ENCODE measurements at regions not wholly inside any gene's neighbourhood (a gene's known extent, or its start where the extent isn't known, plus 50 kb on each side); places are given as distances from the start of the nearest gene placed in this dataset.
"Not testable (repeated sequence)": the region's sequence is repeated elsewhere in the genome, so short reads cannot be mapped to it uniquely, and the experiment has no call there.

GRCh38 chr14:105745433-105746123, 219.2 kb downstream of the TMEM121 start:
- no peak overlapping the region for H3K4me2 ChIP-seq (ENCODE audit: low read length)
- H3K27me3 Mint-ChIP-seq (ENCODE audit: low read depth, unreplicated experiment), result no peaks in the 10 kb centered on the region
- FAIRE-seq (no peak), DNase-seq (ENCODE audit: low read depth) (no peak)
- H4K20me1 ChIP-seq (ENCODE audit: insufficient read depth, low read length), result no peaks in the 10 kb centered on the region
- H3K79me2 ChIP-seq (ENCODE audit: insufficient read depth, low read length), result no peaks in the 10 kb centered on the region
- no peak overlapping the region for H3K4me3 Mint-ChIP-seq (ENCODE audit: unreplicated experiment)
- peaks cover 15% of the 10 kb centered on the region for H3K9me3 Mint-ChIP-seq (ENCODE audit: unreplicated experiment)
- no peak overlapping the region for H3K27ac Mint-ChIP-seq (ENCODE audit: unreplicated experiment)
- TF ChIP-seq CTCF (IDR thresholded peaks at IDR 0.05; ENCODE audit: insufficient read depth, low read depth, low read length) (no peak), EZH2 (IDR thresholded peaks at IDR 0.05; ENCODE audit: insufficient read depth, low read length) (no peak)
- no peak overlapping the region for H3K9ac ChIP-seq (ENCODE audit: low read length)
- no peaks in the 10 kb centered on the region for H3K36me3 Mint-ChIP-seq (ENCODE audit: low read depth, unreplicated experiment)
- H3K27ac ChIP-seq (ENCODE audit: low read depth, low read length), result no peak overlapping the region
- H3K36me3 ChIP-seq (ENCODE audit: insufficient read depth, low read length), result no peaks in the 10 kb centered on the region
- H3K4me1 ChIP-seq (ENCODE audit: insufficient read depth, low read length), result no peaks in the 10 kb centered on the region
- H3K9me3 ChIP-seq (ENCODE audit: insufficient read depth, low read depth, low read length), result no peaks in the 10 kb centered on the region
- H3K4me1 Mint-ChIP-seq (ENCODE audit: low read depth, unreplicated experiment), result no peaks in the 10 kb centered on the region
- no peak overlapping the region for H2AFZ ChIP-seq (ENCODE audit: low read depth, low read length)
- H3K4me3 ChIP-seq (ENCODE audit: insufficient read depth, low read depth, low read length), result no peak overlapping the region
- no peaks in the 10 kb centered on the region for H3K27me3 ChIP-seq (ENCODE audit: insufficient read depth, low read length)

GRCh38 chr14:105746124-105746514, 219.7 kb downstream of the TMEM121 start:
- Histone ChIP-seq H3K9me3 (ENCODE audit: insufficient read depth, low read depth, low read length) (no peaks in the 10 kb centered on the region), H3K27me3 (ENCODE audit: insufficient read depth, low read length) (no peaks in the 10 kb centered on the region), H4K20me1 (ENCODE audit: insufficient read depth, low read length) (no peaks in the 10 kb centered on the region), H3K36me3 (ENCODE audit: insufficient read depth, low read length) (no peaks in the 10 kb centered on the region), H3K9ac (ENCODE audit: low read length) (no peak overlapping the region), H3K4me2 (ENCODE audit: low read length) (no peak overlapping the region), H2AFZ (ENCODE audit: low read depth, low read length) (no peak overlapping the region), H3K4me1 (ENCODE audit: insufficient read depth, low read length) (no peaks in the 10 kb centered on the region), H3K27ac (ENCODE audit: low read depth, low read length) (no peak overlapping the region), H3K79me2 (ENCODE audit: insufficient read depth, low read length) (no peaks in the 10 kb centered on the region), H3K4me3 (ENCODE audit: insufficient read depth, low read depth, low read length) (no peak overlapping the region)
- TF ChIP-seq CTCF (IDR thresholded peaks at IDR 0.05; ENCODE audit: insufficient read depth, low read depth, low read length) (no peak), EZH2 (IDR thresholded peaks at IDR 0.05; ENCODE audit: insufficient read depth, low read length) (no peak)
- no peak overlapping the region for H3K27ac Mint-ChIP-seq (ENCODE audit: unreplicated experiment)
- FAIRE-seq (no peak), DNase-seq (ENCODE audit: low read depth) (no peak)
- no peak overlapping the region for H3K4me3 Mint-ChIP-seq (ENCODE audit: unreplicated experiment)
- H3K4me1 Mint-ChIP-seq (ENCODE audit: low read depth, unreplicated experiment), result no peaks in the 10 kb centered on the region
- no peaks in the 10 kb centered on the region for H3K36me3 Mint-ChIP-seq (ENCODE audit: low read depth, unreplicated experiment)
- H3K9me3 Mint-ChIP-seq (ENCODE audit: unreplicated experiment), result peaks cover 15% of the 10 kb centered on the region
- no peaks in the 10 kb centered on the region for H3K27me3 Mint-ChIP-seq (ENCODE audit: low read depth, unreplicated experiment)

- H3K9ac ChIP-seq (ENCODE audit: low read length); DNase-seq (ENCODE audit: low read depth); H3K4me1 Mint-ChIP-seq (ENCODE audit: low read depth, unreplicated experiment); H3K27me3 Mint-ChIP-seq (ENCODE audit: low read depth, unreplicated experiment); H3K36me3 Mint-ChIP-seq (ENCODE audit: low read depth, unreplicated experiment); H3K36me3 ChIP-seq (ENCODE audit: insufficient read depth, low read length); H3K4me2 ChIP-seq (ENCODE audit: low read length); H3K4me1 ChIP-seq (ENCODE audit: insufficient read depth, low read length); H3K27ac ChIP-seq (ENCODE audit: low read depth, low read length); H3K4me3 ChIP-seq (ENCODE audit: insufficient read depth, low read depth, low read length); H3K4me3 Mint-ChIP-seq (ENCODE audit: unreplicated experiment); H3K27ac Mint-ChIP-seq (ENCODE audit: unreplicated experiment); H3K9me3 ChIP-seq (ENCODE audit: insufficient read depth, low read depth, low read length); H2AFZ ChIP-seq (ENCODE audit: low read depth, low read length); H3K79me2 ChIP-seq (ENCODE audit: insufficient read depth, low read length); H4K20me1 ChIP-seq (ENCODE audit: insufficient read depth, low read length); H3K27me3 ChIP-seq (ENCODE audit: insufficient read depth, low read length); FAIRE-seq: not testable (repeated sequence)
- H3K9me3 Mint-ChIP-seq (ENCODE audit: unreplicated experiment), result peaks cover 12% of the 10 kb centered on the region
Observed at GRCh38 chr14:105746800-105747502, 220.6 kb downstream of the TMEM121 start.

- H3K27ac Mint-ChIP-seq (ENCODE audit: unreplicated experiment); FAIRE-seq; H3K27me3 Mint-ChIP-seq (ENCODE audit: low read depth, unreplicated experiment); H3K4me2 ChIP-seq (ENCODE audit: low read length); H3K9me3 ChIP-seq (ENCODE audit: insufficient read depth, low read depth, low read length); H3K4me3 Mint-ChIP-seq (ENCODE audit: unreplicated experiment); H3K9ac ChIP-seq (ENCODE audit: low read length); H3K4me1 ChIP-seq (ENCODE audit: insufficient read depth, low read length); H3K36me3 ChIP-seq (ENCODE audit: insufficient read depth, low read length); H3K4me1 Mint-ChIP-seq (ENCODE audit: low read depth, unreplicated experiment); H3K27ac ChIP-seq (ENCODE audit: low read depth, low read length); H3K79me2 ChIP-seq (ENCODE audit: insufficient read depth, low read length); H3K36me3 Mint-ChIP-seq (ENCODE audit: low read depth, unreplicated experiment); H2AFZ ChIP-seq (ENCODE audit: low read depth, low read length); H4K20me1 ChIP-seq (ENCODE audit: insufficient read depth, low read length); DNase-seq (ENCODE audit: low read depth); H3K27me3 ChIP-seq (ENCODE audit: insufficient read depth, low read length); H3K4me3 ChIP-seq (ENCODE audit: insufficient read depth, low read depth, low read length): not testable (repeated sequence)
- H3K9me3 Mint-ChIP-seq (ENCODE audit: unreplicated experiment), result peaks cover 11% of the 10 kb centered on the region
Observed at GRCh38 chr14:105747503-105748203, 221.3 kb downstream of the TMEM121 start.
